ENCODE measurements at regions not wholly inside any gene's neighbourhood (a gene's known extent, or its start where the extent isn't known, plus 50 kb on each side); places are given as distances from the start of the nearest gene placed in this dataset.

- TF ChIP-seq, protein P1, sequence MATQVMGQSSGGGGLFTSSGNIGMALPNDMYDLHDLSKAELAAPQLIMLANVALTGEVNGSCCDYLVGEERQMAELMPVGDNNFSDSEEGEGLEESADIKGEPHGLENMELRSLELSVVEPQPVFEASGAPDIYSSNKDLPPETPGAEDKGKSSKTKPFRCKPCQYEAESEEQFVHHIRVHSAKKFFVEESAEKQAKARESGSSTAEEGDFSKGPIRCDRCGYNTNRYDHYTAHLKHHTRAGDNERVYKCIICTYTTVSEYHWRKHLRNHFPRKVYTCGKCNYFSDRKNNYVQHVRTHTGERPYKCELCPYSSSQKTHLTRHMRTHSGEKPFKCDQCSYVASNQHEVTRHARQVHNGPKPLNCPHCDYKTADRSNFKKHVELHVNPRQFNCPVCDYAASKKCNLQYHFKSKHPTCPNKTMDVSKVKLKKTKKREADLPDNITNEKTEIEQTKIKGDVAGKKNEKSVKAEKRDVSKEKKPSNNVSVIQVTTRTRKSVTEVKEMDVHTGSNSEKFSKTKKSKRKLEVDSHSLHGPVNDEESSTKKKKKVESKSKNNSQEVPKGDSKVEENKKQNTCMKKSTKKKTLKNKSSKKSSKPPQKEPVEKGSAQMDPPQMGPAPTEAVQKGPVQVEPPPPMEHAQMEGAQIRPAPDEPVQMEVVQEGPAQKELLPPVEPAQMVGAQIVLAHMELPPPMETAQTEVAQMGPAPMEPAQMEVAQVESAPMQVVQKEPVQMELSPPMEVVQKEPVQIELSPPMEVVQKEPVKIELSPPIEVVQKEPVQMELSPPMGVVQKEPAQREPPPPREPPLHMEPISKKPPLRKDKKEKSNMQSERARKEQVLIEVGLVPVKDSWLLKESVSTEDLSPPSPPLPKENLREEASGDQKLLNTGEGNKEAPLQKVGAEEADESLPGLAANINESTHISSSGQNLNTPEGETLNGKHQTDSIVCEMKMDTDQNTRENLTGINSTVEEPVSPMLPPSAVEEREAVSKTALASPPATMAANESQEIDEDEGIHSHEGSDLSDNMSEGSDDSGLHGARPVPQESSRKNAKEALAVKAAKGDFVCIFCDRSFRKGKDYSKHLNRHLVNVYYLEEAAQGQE (IDR thresholded peaks at IDR 0.05; ENCODE audit: borderline replicate concordance) = no peak
- TF ChIP-seq CTCF (IDR thresholded peaks at IDR 0.05; ENCODE audit: poor library complexity, severe bottlenecking) (no peak), SMC3 (conservative IDR thresholded peaks at IDR 0.05; ENCODE audit: poor library complexity) (no peak), EZH2 (IDR thresholded peaks at IDR 0.05; ENCODE audit: borderline replicate concordance, insufficient read depth, low read length, poor library complexity, severe bottlenecking) (no peak), MXI1 (conservative IDR thresholded peaks at IDR 0.05; ENCODE audit: poor library complexity, severe bottlenecking) (no peak), RAD21 (conservative IDR thresholded peaks at IDR 0.05) (no peak), POLR2AphosphoS5 (IDR thresholded peaks at IDR 0.05) (peak; percentile 54), TAF1 (IDR thresholded peaks at IDR 0.05; ENCODE audit: low read depth) (no peak), EP300 (conservative IDR thresholded peaks at IDR 0.05; ENCODE audit: poor library complexity, severe bottlenecking) (peak; percentile 48)
These were observed 120.0 kb downstream of the SLC17A6 start for GRCh38 chr11:22458161-22458560.

Measured in neural cell (in vitro differentiated cells).